Calu3 (cell line): ENCODE measurements at regions not wholly inside any gene's neighbourhood (a gene's known extent, or its start where the extent isn't known, plus 50 kb on each side); places are given as distances from the start of the nearest gene placed in this dataset.

Experiments used
- BruUV-seq: library from RNA; stranded (reverse); fragments of 400-500 nt; replicated peaks from 2 replicates; lab custom pipeline; 2021; lab: Mats Ljungman, UMichigan
- CTCF ChIA-PET: fragments of 300-600 bp; sonication (Branson Sonifier 250); formaldehyde crosslinking; loops from one replicate; lab custom pipeline; 2022; ENCODE audit warnings: antibody characterized with exemption; lab: Charles Lee
- DNase-seq: peaks from one replicate; pipeline ENCODE4 v3.0.0; 2022
- H3K27ac Mint-ChIP-seq: one replicate; pipeline ENCODE4 v1.8.0; 2022; ENCODE audit warnings: mixed read lengths; ENCODE audit not compliant: unreplicated experiment
- H3K27me3 Mint-ChIP-seq: one replicate; pipeline ENCODE4 v1.8.0; 2022; ENCODE audit warnings: mixed read lengths; ENCODE audit not compliant: unreplicated experiment
- H3K36me3 Mint-ChIP-seq: one replicate; pipeline ENCODE4 v1.8.0; 2022; ENCODE audit warnings: mild to moderate bottlenecking, moderate library complexity, mixed read lengths; ENCODE audit not compliant: insufficient read depth, unreplicated experiment
- H3K4me1 Mint-ChIP-seq: one replicate; pipeline ENCODE4 v1.8.0; 2022; ENCODE audit warnings: mild to moderate bottlenecking, low read depth, mixed read lengths; ENCODE audit not compliant: unreplicated experiment
- H3K4me3 Mint-ChIP-seq: one replicate; pipeline ENCODE4 v1.8.0; 2022; ENCODE audit warnings: mild to moderate bottlenecking, low read depth, moderate library complexity, mixed read lengths; ENCODE audit not compliant: unreplicated experiment
- H3K9me3 Mint-ChIP-seq: one replicate; pipeline ENCODE4 v1.8.0; 2022; ENCODE audit warnings: low read depth, mixed read lengths; ENCODE audit not compliant: unreplicated experiment
- intact Hi-C: fragments of 100-400 bp; cut with micrococcal nuclease; formaldehyde crosslinking; loops from one replicate; pipeline ENCODE4 v1.10.0; 2022; ENCODE audit not compliant: unreplicated experiment
- TF ChIP-seq, protein P1 (sequence below): fragments of 200-600 bp; IDR thresholded peaks from one replicate; pipeline ENCODE4 v1.8.0; 2022; ENCODE audit warnings: antibody characterized with exemption; ENCODE audit not compliant: unreplicated experiment

DNA sequence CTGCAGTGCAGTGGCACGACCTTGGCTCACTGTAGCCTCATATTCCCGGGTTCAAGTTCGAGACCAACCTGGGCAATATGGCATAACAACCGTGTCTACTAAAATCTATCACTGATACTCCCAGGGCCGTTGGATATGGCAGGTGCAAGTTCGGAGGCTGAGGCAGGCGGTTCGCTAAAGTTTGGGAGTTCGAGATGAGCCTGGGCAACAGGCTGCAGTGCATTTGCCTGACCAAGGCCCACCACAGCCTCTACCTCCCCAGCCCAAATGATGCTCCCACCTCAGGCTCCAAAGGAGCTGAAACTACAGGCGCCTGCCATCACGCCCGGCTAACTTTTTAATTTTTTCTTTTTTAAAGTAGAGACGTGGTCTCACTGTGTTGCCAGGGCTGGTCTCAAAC, 177.1 kb upstream of the ALG10B start:
- CTCF ChIA-PET: interaction anchor here (0.7 to 0.9 kb wide), 3 partner anchors 10 to 176 kb away, joined by 3 read pairs; no protein-coding TSS in a partner anchor
- H3K36me3 Mint-ChIP-seq: peaks cover 16% of the 10 kb centered on the region
- H3K4me3 Mint-ChIP-seq: no peak overlapping the region
- H3K27ac Mint-ChIP-seq: peak overlapping the region; percentile 6
- intact Hi-C loops: no loop called here
- H3K27me3 Mint-ChIP-seq: no peaks in the 10 kb centered on the region
- no peak for DNase-seq
- TF ChIP-seq, protein P1, sequence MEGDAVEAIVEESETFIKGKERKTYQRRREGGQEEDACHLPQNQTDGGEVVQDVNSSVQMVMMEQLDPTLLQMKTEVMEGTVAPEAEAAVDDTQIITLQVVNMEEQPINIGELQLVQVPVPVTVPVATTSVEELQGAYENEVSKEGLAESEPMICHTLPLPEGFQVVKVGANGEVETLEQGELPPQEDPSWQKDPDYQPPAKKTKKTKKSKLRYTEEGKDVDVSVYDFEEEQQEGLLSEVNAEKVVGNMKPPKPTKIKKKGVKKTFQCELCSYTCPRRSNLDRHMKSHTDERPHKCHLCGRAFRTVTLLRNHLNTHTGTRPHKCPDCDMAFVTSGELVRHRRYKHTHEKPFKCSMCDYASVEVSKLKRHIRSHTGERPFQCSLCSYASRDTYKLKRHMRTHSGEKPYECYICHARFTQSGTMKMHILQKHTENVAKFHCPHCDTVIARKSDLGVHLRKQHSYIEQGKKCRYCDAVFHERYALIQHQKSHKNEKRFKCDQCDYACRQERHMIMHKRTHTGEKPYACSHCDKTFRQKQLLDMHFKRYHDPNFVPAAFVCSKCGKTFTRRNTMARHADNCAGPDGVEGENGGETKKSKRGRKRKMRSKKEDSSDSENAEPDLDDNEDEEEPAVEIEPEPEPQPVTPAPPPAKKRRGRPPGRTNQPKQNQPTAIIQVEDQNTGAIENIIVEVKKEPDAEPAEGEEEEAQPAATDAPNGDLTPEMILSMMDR: no peak
- H3K9me3 Mint-ChIP-seq: no peaks in the 10 kb centered on the region
- peaks cover 10% of the 10 kb centered on the region for H3K4me1 Mint-ChIP-seq
- BruUV-seq: no TSS peak

GRCh38 chr12:38141239-38141638, 175.3 kb upstream of the ALG10B start:
- Mint-ChIP-seq H3K4me1 (peaks cover 17% of the 10 kb centered on the region), H3K9me3 (no peaks in the 10 kb centered on the region), H3K27ac (no peak overlapping the region), H3K36me3 (peaks cover 16% of the 10 kb centered on the region), H3K4me3 (no peak overlapping the region), H3K27me3 (no peaks in the 10 kb centered on the region)
- BruUV-seq: no TSS peak
- intact Hi-C loops: no loop called here
- CTCF ChIA-PET: no interaction called here
- TF ChIP-seq, protein P1: no peak
- no peak for DNase-seq

- Mint-ChIP-seq H3K4me3 (no peak overlapping the region), H3K9me3 (no peaks in the 10 kb centered on the region), H3K36me3 (peaks cover 16% of the 10 kb centered on the region), H3K4me1 (peaks cover 17% of the 10 kb centered on the region), H3K27me3 (no peaks in the 10 kb centered on the region), H3K27ac (no peak overlapping the region)
- no TSS peak for BruUV-seq
- DNase-seq: no peak
- TF ChIP-seq, protein P1: no peak
- intact Hi-C loops: no loop called here
- CTCF ChIA-PET: no interaction called here
Observed at GRCh38 chr12:38141861-38142260, 174.7 kb upstream of the ALG10B start.

DNA sequence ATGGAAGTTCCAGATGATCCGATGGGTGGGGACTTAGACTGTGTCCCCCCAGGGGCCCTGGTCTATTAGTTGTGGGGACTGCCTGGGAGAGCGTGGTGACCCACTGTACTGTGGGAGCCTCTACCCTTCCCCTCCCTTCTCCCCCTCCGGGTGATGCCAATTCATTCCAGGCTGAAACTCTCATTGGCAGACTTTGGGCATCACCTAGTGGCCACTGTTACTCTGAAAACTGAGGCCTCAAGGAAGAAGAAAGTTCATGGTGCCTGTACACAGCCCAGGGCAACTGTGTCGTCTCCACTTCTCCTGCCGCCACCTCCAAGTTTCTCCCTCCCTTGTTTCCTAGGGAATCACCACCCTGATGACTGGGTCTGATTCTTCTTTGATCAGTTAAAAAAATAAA, 173.6 kb upstream of the ALG10B start:
- Mint-ChIP-seq H3K27me3 (no peaks in the 10 kb centered on the region), H3K36me3 (peaks cover 21% of the 10 kb centered on the region), H3K4me1 (peaks cover 24% of the 10 kb centered on the region), H3K27ac (no peak overlapping the region), H3K4me3 (no peak overlapping the region), H3K9me3 (peaks cover 4% of the 10 kb centered on the region)
- intact Hi-C loops: no loop called here
- BruUV-seq: no TSS peak
- CTCF ChIA-PET: no interaction called here
- no peak for DNase-seq
- TF ChIP-seq, protein P1: no peak
